ENCODE measurements at regions not wholly inside any gene's neighbourhood (a gene's known extent, or its start where the extent isn't known, plus 50 kb on each side); places are given as distances from the start of the nearest gene placed in this dataset.

GRCh38 chr12:25884920-25885234 is 73.6 kb upstream of the RASSF8 start:
- TF ChIP-seq CTCF (IDR thresholded peaks at IDR 0.05) = no peak
- TF ChIP-seq CREB1 (CRISPR knock-in tag; IDR thresholded peaks at IDR 0.05) = no peak
- no peak for TF ChIP-seq TP53 (CRISPR knock-in tag; IDR thresholded peaks at IDR 0.05)
